ENCODE measurements at regions not wholly inside any gene's neighbourhood (a gene's known extent, or its start where the extent isn't known, plus 50 kb on each side); places are given as distances from the start of the nearest gene placed in this dataset.

GRCh38 chr17:52738791-52739190 is 580.3 kb upstream of the CA10 start:
- BruUV-seq (replicated peaks): no TSS peak
- POLR2A ChIA-PET: no interaction called here
- H3K79me2 ChIP-seq (ENCODE audit: insufficient read depth, low read length): no peaks in the 10 kb centered on the region
- no peak overlapping the region for H3K4me3 ChIP-seq (replicated peaks in 1 of 2; ENCODE audit: low read depth in 1 of 2, low read length in 2 of 2)
- H3K9me2 ChIP-seq (ENCODE audit: insufficient read depth): no peaks in the 10 kb centered on the region
- no peak for DNase-seq (ENCODE audit: low read depth, low spot score)
- no peaks in the 10 kb centered on the region for H3K36me3 ChIP-seq (ENCODE audit: control insufficient read depth in 1 of 2, insufficient read depth in 2 of 2, low read length in 2 of 2)
- no peak overlapping the region for H2AFZ ChIP-seq (ENCODE audit: low read depth, low read length, poor library complexity, severe bottlenecking)
- RAD21 ChIA-PET (ENCODE audit: low non-redundant PET in 1 of 2, low total read pairs in 2 of 2, uncharacterized antibody in 2 of 2, unreplicated experiment in 2 of 2): no interaction called here
- no peak overlapping the region for H3K27ac ChIP-seq (ENCODE audit: low read depth, low read length)
- no peak for ATAC-seq
- CTCF ChIA-PET: no interaction called here
- intact Hi-C loops (cut with micrococcal nuclease): no loop called here
- H4K20me1 ChIP-seq (ENCODE audit: insufficient read depth): no peaks in the 10 kb centered on the region
- no peaks in the 10 kb centered on the region for H3K27me3 ChIP-seq (ENCODE audit: insufficient read depth, low read length)
- no peaks in the 10 kb centered on the region; a peak in 1 of 4 replicates for H3K4me1 ChIP-seq (ENCODE audit: control insufficient read depth in 1 of 2, insufficient read depth in 2 of 2, low read length in 2 of 2)
- H3K9ac ChIP-seq (ENCODE audit: low read length): no peak overlapping the region
- TF ChIP-seq EZH2phosphoT487 (IDR thresholded peaks at IDR 0.05; ENCODE audit: borderline replicate concordance): no peak
- peaks cover 36 to 37% of the 10 kb centered on the region in 2 experiments for H3K9me3 ChIP-seq (ENCODE audit: control insufficient read depth in 1 of 2, insufficient read depth in 1 of 2, low read depth in 1 of 2, low read length in 2 of 2)
- H3K4me2 ChIP-seq (ENCODE audit: low read length): no peak overlapping the region

GRCh38 chr17:52737071-52737470 is 578.6 kb upstream of the CA10 start:
- H3K9me2 ChIP-seq (ENCODE audit: insufficient read depth): no peaks in the 10 kb centered on the region
- H3K4me2 ChIP-seq (ENCODE audit: low read length): no peak overlapping the region
- H3K9ac ChIP-seq (ENCODE audit: low read length): no peak overlapping the region
- DNase-seq (ENCODE audit: low read depth, low spot score): no peak
- BruUV-seq (replicated peaks): no TSS peak
- peaks cover 42 to 45% of the 10 kb centered on the region in 2 experiments for H3K9me3 ChIP-seq (ENCODE audit: control insufficient read depth in 1 of 2, insufficient read depth in 1 of 2, low read depth in 1 of 2, low read length in 2 of 2)
- no peaks in the 10 kb centered on the region for H3K27me3 ChIP-seq (ENCODE audit: insufficient read depth, low read length)
- H3K27ac ChIP-seq (ENCODE audit: low read depth, low read length): no peak overlapping the region
- no peaks in the 10 kb centered on the region for H3K79me2 ChIP-seq (ENCODE audit: insufficient read depth, low read length)
- no peaks in the 10 kb centered on the region; a peak in 1 of 4 replicates for H3K4me1 ChIP-seq (ENCODE audit: control insufficient read depth in 1 of 2, insufficient read depth in 2 of 2, low read length in 2 of 2)
- H3K4me3 ChIP-seq (replicated peaks in 1 of 2; ENCODE audit: low read depth in 1 of 2, low read length in 2 of 2): no peak overlapping the region
- intact Hi-C loops (cut with micrococcal nuclease): no loop called here
- H4K20me1 ChIP-seq (ENCODE audit: insufficient read depth): no peaks in the 10 kb centered on the region
- H2AFZ ChIP-seq (ENCODE audit: low read depth, low read length, poor library complexity, severe bottlenecking): no peak overlapping the region
- ChIA-PET POLR2A (no interaction called here), CTCF (no interaction called here), RAD21 (ENCODE audit: low non-redundant PET in 1 of 2, low total read pairs in 2 of 2, uncharacterized antibody in 2 of 2, unreplicated experiment in 2 of 2) (no interaction called here)
- ATAC-seq: no peak
- no peaks in the 10 kb centered on the region for H3K36me3 ChIP-seq (ENCODE audit: control insufficient read depth in 1 of 2, insufficient read depth in 2 of 2, low read length in 2 of 2)
- no peak for TF ChIP-seq EZH2 (IDR thresholded peaks at IDR 0.05)
- no peak for TF ChIP-seq EGR1 (IDR thresholded peaks at IDR 0.05; ENCODE audit: low read depth)
- no peak for TF ChIP-seq SRF (IDR thresholded peaks at IDR 0.05; ENCODE audit: low read depth)
- no peak for TF ChIP-seq REST (IDR thresholded peaks at IDR 0.05; ENCODE audit: low read depth)
- TF ChIP-seq JUND (IDR thresholded peaks at IDR 0.05): no peak
- TF ChIP-seq ELF1 (IDR thresholded peaks at IDR 0.05; ENCODE audit: borderline replicate concordance, low read depth): no peak
- TF ChIP-seq RAD21 (IDR thresholded peaks at IDR 0.05; ENCODE audit: low read depth): no peak
- no peak for TF ChIP-seq SP1 (IDR thresholded peaks at IDR 0.05; ENCODE audit: low read depth)
- no peak for TF ChIP-seq FOSL1 (IDR thresholded peaks at IDR 0.05; ENCODE audit: low read depth)
- no peak for TF ChIP-seq ZBTB33 (IDR thresholded peaks at IDR 0.05; ENCODE audit: extremely low read depth, insufficient replicate concordance, low read length)
- TF ChIP-seq ATF3 (IDR thresholded peaks at IDR 0.05): no peak
- no peak for TF ChIP-seq CTCF (IDR thresholded peaks at IDR 0.05 in 2 of 3, conservative IDR thresholded peaks at IDR 0.05 in 1 of 3; ENCODE audit: borderline replicate concordance in 1 of 3, insufficient read depth in 1 of 3, low read depth in 2 of 3, low read length in 2 of 3)
- TF ChIP-seq SIN3A (IDR thresholded peaks at IDR 0.05; ENCODE audit: low read depth): no peak
- TF ChIP-seq EZH2phosphoT487 (IDR thresholded peaks at IDR 0.05; ENCODE audit: borderline replicate concordance): no peak

Measured in HCT116 (cell line).